CD14-positive monocyte (primary cell): ENCODE measurements at regions not wholly inside any gene's neighbourhood (a gene's known extent, or its start where the extent isn't known, plus 50 kb on each side); places are given as distances from the start of the nearest gene placed in this dataset.

Experiments
- DNase-seq, 3 donors: peaks; one replicate each; pipeline ENCODE4 v3.0.0-alpha.2; 2011 to 2022
- H2AFZ ChIP-seq: 2 replicates; pipeline ENCODE4 v1.6.0; 2012; ENCODE audit warnings: mild to moderate bottlenecking, low read depth, low read length, inconsistent platforms; ENCODE audit not compliant: insufficient read depth, poor library complexity, severe bottlenecking
- H3K27ac ChIP-seq, 2 donors: 1 replicate in 1 of 2; 2 replicates in 1 of 2; pipeline ENCODE4 v1.5.1; 2012 to 2013; ENCODE audit warnings: low read length in 2 of 2, control low read depth in 1 of 2, inconsistent platforms in 1 of 2, low read depth in 1 of 2, mild to moderate bottlenecking in 1 of 2
- H3K27me3 ChIP-seq, 2 donors: one replicate each; pipeline versions ENCODE4 v1.6.0 to v1.6.1; 2011 to 2013; ENCODE audit warnings: low read length in 2 of 2; ENCODE audit not compliant: control insufficient read depth in 2 of 2, insufficient read depth in 2 of 2
- H3K36me3 ChIP-seq, 2 donors: replicated peaks in 1 of 2; 1 replicate in 1 of 2; 2 replicates in 1 of 2; pipeline versions ENCODE4 v1.5.1 to v1.6.1; 2012 to 2013; ENCODE audit warnings: low read length in 2 of 2, control low read depth in 1 of 2, inconsistent platforms in 1 of 2, mild to moderate bottlenecking in 1 of 2; ENCODE audit not compliant: insufficient read depth in 2 of 2, control insufficient read depth in 1 of 2
- H3K4me1 ChIP-seq, 2 donors: 1 replicate in 1 of 2; 2 replicates in 1 of 2; pipeline versions ENCODE4 v1.5.1 to v1.6.1; 2012 to 2013; ENCODE audit warnings: low read length in 2 of 2, control low read depth in 1 of 2, inconsistent platforms in 1 of 2, mild to moderate bottlenecking in 1 of 2, moderate library complexity in 1 of 2; ENCODE audit not compliant: insufficient read depth in 2 of 2, control insufficient read depth in 1 of 2
- H3K4me2 ChIP-seq: replicated peaks from 2 replicates; pipeline ENCODE3; 2012; ENCODE audit warnings: low read length, moderate library complexity, mild to moderate bottlenecking; ENCODE audit not compliant: poor library complexity, severe bottlenecking; ENCODE audit errors: extremely low read depth
- H3K4me3 ChIP-seq, 3 experiments: fragments of 200-600 bp in 1 of 3; sonication (generic) in 1 of 3; replicated peaks in 1 of 3; 1 replicate in 2 of 3; 2 replicates in 1 of 3; pipeline ENCODE4 v1.5.1; 2011 to 2013; ENCODE audit warnings: low read length in 3 of 3, mild to moderate bottlenecking in 3 of 3, control low read depth in 2 of 3, low read depth in 2 of 3, inconsistent platforms in 1 of 3, moderate library complexity in 1 of 3
- H3K79me2 ChIP-seq: 2 replicates; pipeline ENCODE4 v1.6.0; 2012; ENCODE audit warnings: mild to moderate bottlenecking, control low read depth, inconsistent platforms, low read length, moderate library complexity; ENCODE audit not compliant: insufficient read depth
- H3K9ac ChIP-seq: 2 replicates; pipeline ENCODE4 v1.6.0; 2017; ENCODE audit warnings: low read length, mild to moderate bottlenecking; ENCODE audit not compliant: insufficient read depth, poor library complexity, severe bottlenecking
- H3K9me3 ChIP-seq, 2 donors: replicated peaks in 1 of 2; 1 replicate in 1 of 2; 2 replicates in 1 of 2; pipeline versions ENCODE4 v1.5.1 to v1.6.1; 2012 to 2013; ENCODE audit warnings: low read length in 2 of 2, control low read depth in 1 of 2; ENCODE audit not compliant: control insufficient read depth in 1 of 2, insufficient read depth in 1 of 2
- H4K20me1 ChIP-seq: 2 replicates; pipeline ENCODE4 v1.6.0; 2012; ENCODE audit warnings: mild to moderate bottlenecking, low read length, control low read depth, moderate library complexity; ENCODE audit not compliant: insufficient read depth
- H3K27ac Mint-ChIP-seq, 7 donors: one replicate each; pipeline ENCODE4 v1.8.0; 2020; ENCODE audit warnings: mild to moderate bottlenecking in 7 of 7, mixed read lengths in 7 of 7, moderate library complexity in 6 of 7, inconsistent platforms in 2 of 7
- H3K27me3 Mint-ChIP-seq, 3 donors: one replicate each; pipeline ENCODE4 v1.8.0; 2021 to 2022; ENCODE audit warnings: low read depth in 3 of 3, mild to moderate bottlenecking in 3 of 3, mixed read lengths in 3 of 3, moderate library complexity in 3 of 3, inconsistent platforms in 1 of 3
- H3K36me3 Mint-ChIP-seq, 2 donors: one replicate each; pipeline ENCODE4 v1.8.0; 2020; ENCODE audit warnings: mixed read lengths in 2 of 2, inconsistent platforms in 1 of 2, mild to moderate bottlenecking in 1 of 2
- H3K4me1 Mint-ChIP-seq: one replicate; pipeline ENCODE4 v1.8.0; 2020; ENCODE audit warnings: mild to moderate bottlenecking, mixed read lengths
- H3K4me3 Mint-ChIP-seq, 2 donors: one replicate each; pipeline ENCODE4 v1.8.0; 2020; ENCODE audit warnings: mild to moderate bottlenecking in 2 of 2, mixed read lengths in 2 of 2, moderate library complexity in 1 of 2
- H3K9me3 Mint-ChIP-seq, 7 donors: one replicate each; pipeline ENCODE4 v1.8.0; 2020 to 2022; ENCODE audit warnings: mixed read lengths in 7 of 7, mild to moderate bottlenecking in 6 of 7, moderate library complexity in 6 of 7, inconsistent platforms in 2 of 7
- CTCF ChIP-seq: fragments of 200-600 bp; IDR thresholded peaks from one replicate; pipeline ENCODE4 v1.8.0; 2022; ENCODE audit warnings: antibody characterized with exemption, mild to moderate bottlenecking
- WGBS: methylation state at CpG from one replicate; pipeline ENCODE4 v1.1.5; 2013; ENCODE audit warnings: missing lambda C conversion rate; ENCODE audit not compliant: insufficient coverage; 5-methylcytosine and 5-hydroxymethylcytosine counted together
- intact Hi-C, 2 donors: fragments of 100-400 bp; cut with micrococcal nuclease; formaldehyde crosslinking; loops; one replicate each; pipeline versions ENCODE4 v1.15.0 to v1.15.1; 2023

- no peak overlapping the region for H3K4me2 ChIP-seq
- H3K79me2 ChIP-seq, result no peaks in the 10 kb centered on the region
- Mint-ChIP-seq H3K4me3 (no peak overlapping the region), H3K9me3 (peaks cover 0 to 28% (median 5%) of the 10 kb centered on the region in 7 donors), H3K36me3 (no peaks in the 10 kb centered on the region), H3K27ac (no peak overlapping the region), H3K4me1 (no peaks in the 10 kb centered on the region), H3K27me3 (peaks cover 0 to 2% (median 0%) of the 10 kb centered on the region in 3 donors)
- H3K27ac ChIP-seq, result no peak overlapping the region
- H3K4me1 ChIP-seq, result no peaks in the 10 kb centered on the region
- H3K9ac ChIP-seq, result no peak overlapping the region
- no peak for DNase-seq
- WGBS, result no CpG with 5 or more reads among the region's 2 CpGs
- no peaks in the 10 kb centered on the region for H3K27me3 ChIP-seq
- H3K36me3 ChIP-seq, result no peaks in the 10 kb centered on the region
- intact Hi-C loops, result no loop called here
- no peak overlapping the region for H3K4me3 ChIP-seq
- no peak overlapping the region for H2AFZ ChIP-seq
- no peaks in the 10 kb centered on the region for H4K20me1 ChIP-seq
- no peak for TF ChIP-seq CTCF
- peaks cover 0 to 15% of the 10 kb centered on the region in 2 donors for H3K9me3 ChIP-seq
Measured at GRCh38 chr5:5632678-5633077, 210.2 kb downstream of the ICE1 start.

- DNase-seq, result no peak
- peaks cover 0 to 2% (median 0%) of the 10 kb centered on the region in 3 donors for H3K27me3 Mint-ChIP-seq
- WGBS, result 93% methylated on average over 4 of the region's 5 CpGs
Measured at GRCh38 chr5:5629607-5629978, 207.1 kb downstream of the ICE1 start.

More at GRCh38 chr5:5629607-5629978, 207.1 kb downstream of the ICE1 start:
- Histone ChIP-seq H2AFZ (no peak overlapping the region), H3K36me3 (no peaks in the 10 kb centered on the region), H3K4me1 (no peaks in the 10 kb centered on the region), H3K27ac (no peak overlapping the region), H3K79me2 (no peaks in the 10 kb centered on the region), H3K27me3 (no peaks in the 10 kb centered on the region), H3K4me2 (no peak overlapping the region), H3K4me3 (no peak overlapping the region), H3K9ac (no peak overlapping the region), H3K9me3 (peaks cover 0 to 30% of the 10 kb centered on the region in 2 donors), H4K20me1 (no peaks in the 10 kb centered on the region)
- TF ChIP-seq CTCF, result no peak
- intact Hi-C loops, result no loop called here
- Mint-ChIP-seq H3K4me3 (no peak overlapping the region), H3K27ac (no peak overlapping the region), H3K36me3 (no peaks in the 10 kb centered on the region), H3K4me1 (no peaks in the 10 kb centered on the region), H3K9me3 (peaks cover 0 to 23% (median 10%) of the 10 kb centered on the region in 7 donors)
